H9 (cell line): ENCODE measurements at regions not wholly inside any gene's neighbourhood (a gene's known extent, or its start where the extent isn't known, plus 50 kb on each side); places are given as distances from the start of the nearest gene placed in this dataset.

Experiments used
- DNase-seq: peaks from one replicate; pipeline ENCODE4 v3.0.0-alpha.2; 2017
- H2AFZ ChIP-seq: one replicate; pipeline ENCODE4 v1.6.1; 2013; ENCODE audit warnings: mild to moderate bottlenecking, low read length, control low read depth, moderate library complexity
- H2AK5ac ChIP-seq: 2 replicates; pipeline ENCODE4 v1.6.1; 2013; ENCODE audit warnings: low read length, control low read depth, mixed read lengths; ENCODE audit not compliant: insufficient read length
- H2BK120ac ChIP-seq: one replicate; pipeline ENCODE4 v1.6.1; 2013; ENCODE audit warnings: low read depth, mild to moderate bottlenecking, low read length, control low read depth, inconsistent platforms; ENCODE audit not compliant: poor library complexity, severe bottlenecking
- H2BK12ac ChIP-seq: 2 replicates; pipeline ENCODE4 v1.6.1; 2013; ENCODE audit warnings: low read length, control low read depth, mixed read lengths, low read depth; ENCODE audit not compliant: insufficient read length
- H2BK15ac ChIP-seq: 2 replicates; pipeline ENCODE4 v1.6.1; 2013; ENCODE audit warnings: low read depth, low read length, control low read depth
- H2BK20ac ChIP-seq: one replicate; pipeline ENCODE4 v1.6.1; 2013; ENCODE audit warnings: low read depth, mild to moderate bottlenecking, low read length, control low read depth, inconsistent platforms; ENCODE audit not compliant: poor library complexity, severe bottlenecking
- H2BK5ac ChIP-seq: 2 replicates; pipeline ENCODE4 v1.6.1; 2013; ENCODE audit warnings: low read length, control low read depth, mixed read lengths; ENCODE audit not compliant: insufficient read length
- H3K14ac ChIP-seq: 2 replicates; pipeline ENCODE4 v1.6.1; 2013; ENCODE audit warnings: low read length, control low read depth; ENCODE audit not compliant: insufficient read depth
- H3K18ac ChIP-seq: 2 replicates; pipeline ENCODE4 v1.6.1; 2013; ENCODE audit warnings: low read depth, mild to moderate bottlenecking, mixed read lengths, low read length, control low read depth; ENCODE audit not compliant: insufficient read length
- H3K23ac ChIP-seq: 2 replicates; pipeline ENCODE4 v1.6.1; 2013; ENCODE audit warnings: low read length, control low read depth, mixed read lengths, low read depth; ENCODE audit not compliant: insufficient read length
- H3K23me2 ChIP-seq: 2 replicates; pipeline ENCODE4 v1.6.1; 2013; ENCODE audit warnings: low read depth, mild to moderate bottlenecking, mixed read lengths, low read length, control low read depth; ENCODE audit not compliant: insufficient read length, poor library complexity, severe bottlenecking
- H3K27ac ChIP-seq: 2 replicates; pipeline ENCODE4 v1.5.1; 2013; ENCODE audit warnings: low read length, control low read depth, mixed read lengths, low read depth; ENCODE audit not compliant: insufficient read length
- H3K27me3 ChIP-seq: 2 replicates; pipeline ENCODE4 v1.6.1; 2013; ENCODE audit warnings: low read length, control low read depth, inconsistent platforms; ENCODE audit not compliant: insufficient read depth
- H3K4ac ChIP-seq: 2 replicates; pipeline ENCODE4 v1.6.1; 2013; ENCODE audit warnings: low read depth, mild to moderate bottlenecking, control low read depth, inconsistent platforms, low read length, moderate library complexity
- H3K4me1 ChIP-seq: 2 replicates; pipeline ENCODE4 v1.6.1; 2013; ENCODE audit warnings: low read length, control low read depth, inconsistent platforms; ENCODE audit not compliant: insufficient read depth
- H3K4me2 ChIP-seq: 2 replicates; pipeline ENCODE4 v1.6.1; 2013; ENCODE audit warnings: low read length, control low read depth, mixed read lengths; ENCODE audit not compliant: insufficient read length, insufficient read depth
- H3K56ac ChIP-seq: 2 replicates; pipeline ENCODE4 v1.6.1; 2013; ENCODE audit warnings: low read depth, mild to moderate bottlenecking, mixed read lengths, low read length, control low read depth; ENCODE audit not compliant: insufficient read length
- H3K79me1 ChIP-seq: 2 replicates; pipeline ENCODE4 v1.6.1; 2013; ENCODE audit warnings: low read depth, mild to moderate bottlenecking, moderate library complexity, low read length, control low read depth, inconsistent platforms; ENCODE audit not compliant: insufficient read depth, poor library complexity, severe bottlenecking
- H3K79me2 ChIP-seq: 2 replicates; pipeline ENCODE4 v1.6.1; 2013; ENCODE audit warnings: low read length, control low read depth, inconsistent platforms; ENCODE audit not compliant: insufficient read depth
- H3K9ac ChIP-seq: 2 replicates; pipeline ENCODE4 v1.6.1; 2013; ENCODE audit warnings: low read length, control low read depth, mixed read lengths; ENCODE audit not compliant: insufficient read length; ENCODE audit errors: extremely low read depth
- H3K9me3 ChIP-seq: one replicate; pipeline ENCODE4 v1.6.1; 2013; ENCODE audit warnings: low read depth, low read length, inconsistent platforms; ENCODE audit not compliant: control insufficient read depth
- H3T11ph ChIP-seq: one replicate; pipeline ENCODE4 v1.6.1; 2013; ENCODE audit warnings: mild to moderate bottlenecking, low read length, control low read depth, inconsistent platforms
- H4K20me1 ChIP-seq: one replicate; pipeline ENCODE4 v1.6.1; 2013; ENCODE audit not compliant: control insufficient read depth, insufficient read length, insufficient read depth
- H4K5ac ChIP-seq: 2 replicates; pipeline ENCODE4 v1.6.1; 2013; ENCODE audit warnings: low read depth, mild to moderate bottlenecking, mixed read lengths, low read length, control low read depth; ENCODE audit not compliant: insufficient read length
- H4K8ac ChIP-seq: replicated peaks from 2 replicates; pipeline ENCODE4 v1.6.1; 2013; ENCODE audit warnings: low read length, control low read depth, mixed read lengths, low read depth; ENCODE audit not compliant: insufficient read length
- H4K91ac ChIP-seq: 2 replicates; pipeline ENCODE4 v1.6.1; 2013; ENCODE audit warnings: low read depth, mild to moderate bottlenecking, moderate library complexity, mixed read lengths, low read length, control low read depth; ENCODE audit not compliant: insufficient read length
- H3K27ac Mint-ChIP-seq, 3 experiments: 2 replicates in 2 of 3; 3 replicates in 1 of 3; pipeline ENCODE4 v1.8.0; 2020 to 2021; ENCODE audit warnings: mixed read lengths in 3 of 3, mild to moderate bottlenecking in 1 of 3, moderate library complexity in 1 of 3
- H3K27me3 Mint-ChIP-seq: 2 replicates; pipeline ENCODE4 v1.8.0; 2021; ENCODE audit warnings: low read depth, mild to moderate bottlenecking, moderate library complexity, mixed read lengths
- H3K36me3 Mint-ChIP-seq, 3 experiments: 2 replicates in 2 of 3; 3 replicates in 1 of 3; pipeline ENCODE4 v1.8.0; 2020 to 2021; ENCODE audit warnings: low read depth in 3 of 3, mixed read lengths in 3 of 3; ENCODE audit not compliant: insufficient read depth in 1 of 3
- H3K4me1 Mint-ChIP-seq, 2 experiments: 2 replicates each; pipeline ENCODE4 v1.8.0; 2020; ENCODE audit warnings: mixed read lengths in 2 of 2
- H3K4me3 Mint-ChIP-seq, 2 experiments: 2 replicates in 1 of 2; 3 replicates in 1 of 2; pipeline ENCODE4 v1.8.0; 2020 to 2021; ENCODE audit warnings: mild to moderate bottlenecking in 2 of 2, mixed read lengths in 2 of 2, moderate library complexity in 1 of 2
- H3K9me3 Mint-ChIP-seq, 2 experiments: 2 replicates in 1 of 2; 3 replicates in 1 of 2; pipeline ENCODE4 v1.8.0; 2020; ENCODE audit warnings: mild to moderate bottlenecking in 2 of 2, mixed read lengths in 2 of 2, moderate library complexity in 1 of 2
- WGBS: extraction: QIAGEN DNeasy Blood & Tissue Kit; methylation state at CpG from one replicate; pipeline ENCODE4 v1.1.7; 2013; ENCODE audit warnings: missing lambda C conversion rate, low lambda C conversion rate, mixed read lengths; ENCODE audit not compliant: insufficient read length; ENCODE audit errors: extremely low coverage; 5-methylcytosine and 5-hydroxymethylcytosine counted together
- TF ChIP-seq, protein P1 (sequence below): fragments of 200-600 bp; sonication (generic); conservative IDR thresholded peaks from 3 replicates; pipeline ENCODE4 v1.8.0; 2021; ENCODE audit warnings: antibody characterized with exemption, mild to moderate bottlenecking

DNA sequence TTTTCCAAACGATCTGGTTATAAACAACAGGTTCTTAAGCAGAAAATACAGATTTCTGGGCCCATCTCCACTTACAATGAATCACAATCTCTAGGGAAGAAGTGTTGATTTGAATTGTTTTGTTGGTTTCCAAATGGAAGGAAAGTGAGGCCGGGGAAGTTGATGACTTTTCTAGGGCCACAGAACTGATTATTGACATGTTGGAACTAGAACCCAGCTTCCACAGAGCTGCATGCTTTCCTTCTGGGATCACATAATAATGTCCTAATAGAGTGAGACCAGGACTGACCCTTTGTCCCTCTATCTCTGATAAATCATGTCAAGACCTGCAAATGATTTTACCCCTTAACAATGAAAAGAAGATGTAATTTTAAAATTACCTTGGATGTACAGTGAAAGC is 332.2 kb downstream of the OSR1 start:
- H3K27me3 Mint-ChIP-seq = no peaks in the 10 kb centered on the region
- no peaks in the 10 kb centered on the region for H3K36me3 Mint-ChIP-seq
- Histone ChIP-seq H3K4me1 (no peaks in the 10 kb centered on the region), H3T11ph (no peak overlapping the region), H3K9me3 (no peaks in the 10 kb centered on the region), H2AK5ac (no peak overlapping the region), H4K91ac (no peak overlapping the region), H3K27ac (no peak overlapping the region), H3K4ac (no peak overlapping the region), H3K4me2 (no peak overlapping the region), H3K23me2 (no peaks in the 10 kb centered on the region), H4K5ac (no peak overlapping the region), H4K20me1 (no peaks in the 10 kb centered on the region), H3K23ac (no peak overlapping the region), H2BK15ac (no peak overlapping the region), H3K79me2 (no peaks in the 10 kb centered on the region), H2BK120ac (no peak overlapping the region), H3K56ac (no peak overlapping the region), H2AFZ (no peak overlapping the region), H4K8ac (no peak overlapping the region), H2BK5ac (no peak overlapping the region), H3K79me1 (no peaks in the 10 kb centered on the region), H2BK20ac (no peak overlapping the region), H3K9ac (no peak overlapping the region), H3K18ac (no peak overlapping the region), H3K27me3 (no peaks in the 10 kb centered on the region), H3K14ac (no peak overlapping the region), H2BK12ac (no peak overlapping the region)
- H3K9me3 Mint-ChIP-seq = no peaks in the 10 kb centered on the region
- TF ChIP-seq, protein P1, sequence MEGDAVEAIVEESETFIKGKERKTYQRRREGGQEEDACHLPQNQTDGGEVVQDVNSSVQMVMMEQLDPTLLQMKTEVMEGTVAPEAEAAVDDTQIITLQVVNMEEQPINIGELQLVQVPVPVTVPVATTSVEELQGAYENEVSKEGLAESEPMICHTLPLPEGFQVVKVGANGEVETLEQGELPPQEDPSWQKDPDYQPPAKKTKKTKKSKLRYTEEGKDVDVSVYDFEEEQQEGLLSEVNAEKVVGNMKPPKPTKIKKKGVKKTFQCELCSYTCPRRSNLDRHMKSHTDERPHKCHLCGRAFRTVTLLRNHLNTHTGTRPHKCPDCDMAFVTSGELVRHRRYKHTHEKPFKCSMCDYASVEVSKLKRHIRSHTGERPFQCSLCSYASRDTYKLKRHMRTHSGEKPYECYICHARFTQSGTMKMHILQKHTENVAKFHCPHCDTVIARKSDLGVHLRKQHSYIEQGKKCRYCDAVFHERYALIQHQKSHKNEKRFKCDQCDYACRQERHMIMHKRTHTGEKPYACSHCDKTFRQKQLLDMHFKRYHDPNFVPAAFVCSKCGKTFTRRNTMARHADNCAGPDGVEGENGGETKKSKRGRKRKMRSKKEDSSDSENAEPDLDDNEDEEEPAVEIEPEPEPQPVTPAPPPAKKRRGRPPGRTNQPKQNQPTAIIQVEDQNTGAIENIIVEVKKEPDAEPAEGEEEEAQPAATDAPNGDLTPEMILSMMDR = no peak
- H3K27ac Mint-ChIP-seq = no peak overlapping the region
- no CpG with 5 or more reads among the region's 2 CpGs for WGBS
- H3K4me3 Mint-ChIP-seq = no peak overlapping the region
- no peak for DNase-seq
- peaks cover 4 to 6% of the 10 kb centered on the region in 2 experiments for H3K4me1 Mint-ChIP-seq
